ENCODE measurements at regions not wholly inside any gene's neighbourhood (a gene's known extent, or its start where the extent isn't known, plus 50 kb on each side); places are given as distances from the start of the nearest gene placed in this dataset.

DNA sequence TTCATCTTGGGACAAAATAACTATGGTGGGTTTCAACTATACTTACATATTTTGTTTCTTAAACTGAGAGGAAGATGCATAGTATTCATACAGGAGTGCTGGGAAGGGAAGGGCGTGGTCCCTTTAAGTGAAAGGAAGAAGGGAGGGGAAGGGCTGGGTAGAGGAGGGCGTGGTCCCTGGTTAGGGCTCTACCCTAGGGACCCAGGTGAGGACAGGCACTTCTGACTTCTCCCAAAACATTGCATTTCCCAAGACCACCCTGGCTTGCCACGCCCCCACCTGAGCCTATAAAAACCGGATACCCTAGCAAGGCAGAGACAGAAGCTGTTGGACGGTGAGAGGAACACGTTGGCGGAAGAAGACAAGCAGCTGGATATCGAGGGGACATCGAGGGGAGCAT, 157.6 kb upstream of the PLXNA4 start:
- no peaks in the 10 kb centered on the region for H3K27me3 ChIP-seq
- H3K4me3 ChIP-seq: no peak overlapping the region
- DNase-seq (ENCODE audit: extremely low spot score in 2 of 2): no peak
- no peaks in the 10 kb centered on the region for H3K36me3 ChIP-seq
- TF ChIP-seq POLR2A (IDR thresholded peaks at IDR 0.05) (no peak), POLR2AphosphoS5 (IDR thresholded peaks at IDR 0.05; ENCODE audit: insufficient read depth in 1 of 2, low read depth in 1 of 2) (no peak)
- TF ChIP-seq, protein P1, sequence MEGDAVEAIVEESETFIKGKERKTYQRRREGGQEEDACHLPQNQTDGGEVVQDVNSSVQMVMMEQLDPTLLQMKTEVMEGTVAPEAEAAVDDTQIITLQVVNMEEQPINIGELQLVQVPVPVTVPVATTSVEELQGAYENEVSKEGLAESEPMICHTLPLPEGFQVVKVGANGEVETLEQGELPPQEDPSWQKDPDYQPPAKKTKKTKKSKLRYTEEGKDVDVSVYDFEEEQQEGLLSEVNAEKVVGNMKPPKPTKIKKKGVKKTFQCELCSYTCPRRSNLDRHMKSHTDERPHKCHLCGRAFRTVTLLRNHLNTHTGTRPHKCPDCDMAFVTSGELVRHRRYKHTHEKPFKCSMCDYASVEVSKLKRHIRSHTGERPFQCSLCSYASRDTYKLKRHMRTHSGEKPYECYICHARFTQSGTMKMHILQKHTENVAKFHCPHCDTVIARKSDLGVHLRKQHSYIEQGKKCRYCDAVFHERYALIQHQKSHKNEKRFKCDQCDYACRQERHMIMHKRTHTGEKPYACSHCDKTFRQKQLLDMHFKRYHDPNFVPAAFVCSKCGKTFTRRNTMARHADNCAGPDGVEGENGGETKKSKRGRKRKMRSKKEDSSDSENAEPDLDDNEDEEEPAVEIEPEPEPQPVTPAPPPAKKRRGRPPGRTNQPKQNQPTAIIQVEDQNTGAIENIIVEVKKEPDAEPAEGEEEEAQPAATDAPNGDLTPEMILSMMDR (IDR thresholded peaks at IDR 0.05): no peak
- no peaks in the 10 kb centered on the region for H3K9me3 ChIP-seq
- intact Hi-C loops (cut with DNase I): no loop called here
- no peaks in the 10 kb centered on the region for H3K4me1 ChIP-seq
- no peak overlapping the region for H3K27ac ChIP-seq

DNA sequence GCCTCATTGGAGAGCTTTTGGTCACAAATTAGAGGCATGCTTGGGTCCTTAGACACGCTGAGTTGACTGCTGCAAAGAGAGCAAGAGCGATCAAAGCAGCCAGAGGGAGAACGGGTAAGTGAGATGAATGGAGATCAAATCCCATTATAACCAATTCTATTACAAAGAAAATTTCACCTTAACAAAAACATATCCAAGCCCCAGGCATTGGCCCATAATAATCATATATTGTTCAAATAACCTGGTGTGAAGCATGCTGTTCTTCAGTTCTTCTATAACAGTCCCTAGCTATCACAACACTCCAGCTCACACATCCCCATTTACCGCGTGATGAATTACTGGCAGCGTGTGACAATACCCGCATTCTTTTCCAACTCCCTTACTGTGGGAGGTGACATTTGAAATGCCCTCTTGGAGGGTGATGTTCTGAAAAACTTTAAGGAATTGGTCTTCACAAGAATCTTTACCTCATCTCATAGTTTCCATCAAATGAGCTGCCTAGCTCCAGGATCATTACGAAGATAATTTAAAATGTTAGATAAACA, 156.1 kb upstream of the PLXNA4 start:
- intact Hi-C loops (cut with DNase I): no loop called here
- no peak for DNase-seq (ENCODE audit: extremely low spot score in 2 of 2)
- H3K4me3 ChIP-seq: no peak overlapping the region

DNA sequence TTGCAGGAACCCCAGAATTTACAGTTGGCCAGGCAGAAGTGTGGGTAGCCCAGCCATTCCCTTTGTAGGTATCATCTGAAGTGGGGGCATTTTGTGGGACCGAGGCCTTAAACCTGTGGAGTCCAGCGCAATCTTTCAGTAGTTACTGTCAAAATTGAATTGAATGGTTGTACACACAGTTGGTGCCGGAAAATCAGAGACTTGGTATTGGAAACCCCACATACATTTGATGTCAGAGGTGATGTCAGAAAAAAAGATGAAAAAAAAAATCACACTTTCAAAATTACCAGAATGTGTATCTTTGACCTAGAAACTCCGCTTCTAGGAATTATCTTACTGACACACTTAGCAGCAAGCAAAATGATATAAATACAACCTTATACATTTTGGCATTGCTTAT, 153.8 kb upstream of the PLXNA4 start:
- TF ChIP-seq, protein P1 (IDR thresholded peaks at IDR 0.05): no peak
- TF ChIP-seq POLR2AphosphoS5 (IDR thresholded peaks at IDR 0.05; ENCODE audit: insufficient read depth in 1 of 2, low read depth in 1 of 2): no peak
- TF ChIP-seq POLR2A (IDR thresholded peaks at IDR 0.05): no peak
- no peak for DNase-seq (ENCODE audit: extremely low spot score in 2 of 2)
- intact Hi-C loops (cut with DNase I): no loop called here

More for the DNA sequence above, 156.1 kb upstream of the PLXNA4 start:
- TF ChIP-seq POLR2A (IDR thresholded peaks at IDR 0.05) (no peak), POLR2AphosphoS5 (IDR thresholded peaks at IDR 0.05; ENCODE audit: insufficient read depth in 1 of 2, low read depth in 1 of 2) (no peak)
- TF ChIP-seq, protein P1 (IDR thresholded peaks at IDR 0.05): no peak
- H3K27ac ChIP-seq: no peak overlapping the region
- no peaks in the 10 kb centered on the region for H3K36me3 ChIP-seq
- no peaks in the 10 kb centered on the region for H3K9me3 ChIP-seq
- H3K4me1 ChIP-seq: no peaks in the 10 kb centered on the region
- no peaks in the 10 kb centered on the region for H3K27me3 ChIP-seq

DNA sequence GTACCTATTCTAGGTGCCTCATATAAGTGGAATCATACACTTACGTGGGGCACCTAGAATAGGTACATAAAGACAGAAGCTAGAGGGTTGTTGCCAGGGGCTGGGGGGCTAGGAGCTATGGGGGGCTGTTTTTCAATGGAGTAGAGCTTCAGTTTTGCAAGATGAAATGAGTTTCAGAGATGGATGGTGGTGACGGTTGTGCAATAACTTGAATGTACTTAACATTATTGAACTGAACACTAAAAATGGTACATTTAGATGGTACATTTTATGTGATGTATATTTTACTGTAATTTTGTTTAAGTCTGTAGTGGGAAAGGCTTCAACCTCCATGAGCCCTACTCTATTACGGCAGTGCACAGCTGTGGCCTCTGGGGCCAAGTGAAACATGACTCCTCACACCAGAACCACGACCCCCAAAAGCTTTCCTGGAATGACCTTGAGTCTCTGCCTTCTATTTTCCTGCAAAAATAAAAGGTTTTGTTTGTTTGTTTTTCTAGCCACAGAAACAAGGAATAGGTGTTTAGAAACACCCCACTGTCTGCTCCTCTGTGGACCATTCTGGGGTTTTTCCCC, 147.3 kb upstream of the PLXNA4 start:
- no peak for DNase-seq (ENCODE audit: extremely low spot score in 2 of 2)
- Histone ChIP-seq H3K36me3 (no peaks in the 10 kb centered on the region), H3K4me3 (no peak overlapping the region), H3K4me1 (no peaks in the 10 kb centered on the region), H3K9me3 (no peaks in the 10 kb centered on the region), H3K27me3 (no peaks in the 10 kb centered on the region), H3K27ac (no peak overlapping the region)
- intact Hi-C loops (cut with DNase I): no loop called here
- TF ChIP-seq, protein P1 (IDR thresholded peaks at IDR 0.05): no peak

More for the DNA sequence above, 153.8 kb upstream of the PLXNA4 start:
- no peaks in the 10 kb centered on the region for H3K27me3 ChIP-seq
- H3K4me1 ChIP-seq: no peaks in the 10 kb centered on the region
- no peak overlapping the region for H3K4me3 ChIP-seq
- no peak overlapping the region for H3K27ac ChIP-seq
- H3K9me3 ChIP-seq: no peaks in the 10 kb centered on the region
- no peaks in the 10 kb centered on the region for H3K36me3 ChIP-seq

DNA sequence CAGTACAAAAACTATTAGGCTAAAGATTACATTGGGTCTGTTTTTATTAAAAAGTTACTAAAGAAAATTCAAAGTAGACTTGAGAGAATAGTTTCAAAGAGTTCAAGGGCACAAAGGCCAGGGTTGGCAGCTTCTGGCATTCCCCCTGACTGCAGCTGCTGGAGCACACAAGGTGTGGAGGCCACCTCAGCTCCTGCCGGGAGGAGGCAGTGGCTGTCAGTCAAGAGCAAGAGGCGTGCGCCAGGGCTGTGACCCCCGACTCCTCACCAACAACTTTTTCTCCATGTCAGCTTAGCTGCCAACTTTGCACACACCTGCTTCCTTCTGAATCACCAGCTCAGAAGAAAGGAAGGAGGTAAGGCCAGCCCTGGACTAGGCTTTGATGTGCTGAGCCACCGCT, 144.6 kb upstream of the PLXNA4 start:
- no peak overlapping the region for H3K27ac ChIP-seq
- intact Hi-C loops (cut with DNase I): no loop called here
- H3K27me3 ChIP-seq: no peaks in the 10 kb centered on the region
- TF ChIP-seq POLR2A (IDR thresholded peaks at IDR 0.05) (no peak), POLR2AphosphoS5 (IDR thresholded peaks at IDR 0.05; ENCODE audit: insufficient read depth in 1 of 2, low read depth in 1 of 2) (no peak)
- TF ChIP-seq, protein P1 (IDR thresholded peaks at IDR 0.05): no peak
- H3K9me3 ChIP-seq: no peaks in the 10 kb centered on the region
- DNase-seq (ENCODE audit: extremely low spot score in 2 of 2): no peak
- no peaks in the 10 kb centered on the region for H3K36me3 ChIP-seq
- no peak overlapping the region for H3K4me3 ChIP-seq
- no peaks in the 10 kb centered on the region for H3K4me1 ChIP-seq

All from vagina (tissue), 2 donors.